IMR-90 (cell line): ENCODE measurements at regions not wholly inside any gene's neighbourhood (a gene's known extent, or its start where the extent isn't known, plus 50 kb on each side); places are given as distances from the start of the nearest gene placed in this dataset.

Experiments used
- ATAC-seq: fragments of 200-7000 bp; cut with Tn5 transposase; 2 replicates; pipeline ENCODE4 v1.9.1; 2020; ENCODE audit warnings: low read depth, mild to moderate bottlenecking, moderate library complexity
- BruUV-seq: library from RNA; stranded (reverse); fragments of 400-500 nt; replicated peaks from 2 replicates; lab custom pipeline; 2021; lab: Mats Ljungman, UMichigan
- CTCF ChIA-PET: fragments of 300-600 bp; formaldehyde crosslinking; extraction: SDS; loops from one replicate; lab custom pipeline; 2021; ENCODE audit warnings: antibody characterized with exemption; lab: Yijun Ruan, JAX
- POLR2A ChIA-PET: fragments of 300-600 bp; sonication (Branson Sonifier 250); formaldehyde crosslinking; loops from one replicate; lab custom pipeline; 2022; ENCODE audit warnings: antibody characterized with exemption; ENCODE audit not compliant: unreplicated experiment; lab: Charles Lee
- DNase-seq: peaks from one replicate; pipeline ENCODE4 v3.0.0; 2013
- H2AFZ ChIP-seq: replicated peaks from 2 replicates; pipeline ENCODE3; 2013; ENCODE audit warnings: low read length, mild to moderate bottlenecking; ENCODE audit not compliant: poor library complexity
- H2AK5ac ChIP-seq: 2 replicates; pipeline ENCODE4 v1.6.1; 2013; ENCODE audit warnings: low read depth, low read length, inconsistent platforms
- H2AK9ac ChIP-seq: replicated peaks from 2 replicates; pipeline ENCODE3; 2013; ENCODE audit warnings: mild to moderate bottlenecking, low read depth, low read length, moderate library complexity; ENCODE audit not compliant: poor library complexity
- H2BK120ac ChIP-seq: 2 replicates; pipeline ENCODE4 v1.6.1; 2013; ENCODE audit warnings: low read depth, low read length, inconsistent platforms
- H2BK15ac ChIP-seq: 3 replicates; pipeline ENCODE4 v1.6.1; 2013; ENCODE audit warnings: low read depth, low read length, inconsistent platforms
- H2BK20ac ChIP-seq: 2 replicates; pipeline ENCODE4 v1.6.1; 2013; ENCODE audit warnings: low read depth, mild to moderate bottlenecking, inconsistent platforms, low read length, moderate library complexity
- H2BK5ac ChIP-seq: 2 replicates; pipeline ENCODE4 v1.6.1; 2013; ENCODE audit warnings: mild to moderate bottlenecking, low read depth, low read length, inconsistent platforms; ENCODE audit not compliant: poor library complexity, severe bottlenecking
- H3K14ac ChIP-seq: replicated peaks from 2 replicates; pipeline ENCODE4 v1.6.1; 2013; ENCODE audit warnings: low read depth, low read length, inconsistent platforms
- H3K18ac ChIP-seq: 2 replicates; pipeline ENCODE4 v1.6.1; 2013; ENCODE audit warnings: low read depth, low read length, control low read depth
- H3K23ac ChIP-seq: 2 replicates; pipeline ENCODE4 v1.6.1; 2013; ENCODE audit warnings: low read depth, low read length, inconsistent platforms
- H3K27ac ChIP-seq: 2 replicates; pipeline ENCODE4 v1.5.1; 2013; ENCODE audit warnings: mild to moderate bottlenecking, control low read depth, low read length; ENCODE audit not compliant: insufficient read depth
- H3K27me3 ChIP-seq: 2 replicates; pipeline ENCODE4 v1.6.1; 2013; ENCODE audit warnings: low read length; ENCODE audit not compliant: control insufficient read depth, insufficient read depth
- H3K36me3 ChIP-seq: 2 replicates; pipeline ENCODE4 v1.6.1; 2013; ENCODE audit warnings: low read length, mixed read lengths; ENCODE audit not compliant: control insufficient read depth, insufficient read depth
- H3K4ac ChIP-seq: 2 replicates; pipeline ENCODE4 v1.6.1; 2013; ENCODE audit warnings: low read depth, low read length, inconsistent platforms
- H3K4me1 ChIP-seq: 2 replicates; pipeline ENCODE4 v1.6.1; 2013; ENCODE audit warnings: low read length, mixed read lengths; ENCODE audit not compliant: control insufficient read depth, insufficient read depth
- H3K4me2 ChIP-seq: 2 replicates; pipeline ENCODE4 v1.6.1; 2013; ENCODE audit warnings: low read depth, mild to moderate bottlenecking, control low read depth, low read length, moderate library complexity
- H3K4me3 ChIP-seq: 2 replicates; pipeline ENCODE4 v1.5.1; 2013; ENCODE audit warnings: low read depth, mild to moderate bottlenecking, control low read depth, low read length, moderate library complexity; ENCODE audit not compliant: insufficient read depth
- H3K56ac ChIP-seq: 2 replicates; pipeline ENCODE4 v1.6.1; 2013; ENCODE audit warnings: low read length, inconsistent platforms; ENCODE audit not compliant: insufficient read depth; ENCODE audit errors: extremely low read depth
- H3K79me1 ChIP-seq, 2 experiments: 2 replicates each; pipeline ENCODE4 v1.6.1; 2013; ENCODE audit warnings: low read length in 2 of 2, inconsistent platforms in 1 of 2, low read depth in 1 of 2
- H3K9ac ChIP-seq: 2 replicates; pipeline ENCODE4 v1.6.1; 2013; ENCODE audit warnings: low read depth, low read length, control low read depth
- H3K9me1 ChIP-seq: 2 replicates; pipeline ENCODE4 v1.6.1; 2013; ENCODE audit warnings: low read length, inconsistent platforms; ENCODE audit not compliant: insufficient read depth
- H3K9me3 ChIP-seq: 2 replicates; pipeline ENCODE4 v1.6.1; 2013; ENCODE audit warnings: low read length; ENCODE audit not compliant: control insufficient read depth, insufficient read depth
- H4K20me1 ChIP-seq: 2 replicates; pipeline ENCODE4 v1.6.1; 2013; ENCODE audit warnings: low read length, inconsistent platforms; ENCODE audit not compliant: insufficient read depth
- H4K5ac ChIP-seq: 2 replicates; pipeline ENCODE4 v1.6.1; 2013; ENCODE audit warnings: mild to moderate bottlenecking, low read depth, low read length, control low read depth
- H4K8ac ChIP-seq, 2 experiments: 2 replicates each; pipeline ENCODE4 v1.6.1; 2013; ENCODE audit warnings: low read depth in 2 of 2, low read length in 2 of 2, control low read depth in 1 of 2, inconsistent platforms in 1 of 2
- H4K91ac ChIP-seq: 2 replicates; pipeline ENCODE4 v1.6.1; 2013; ENCODE audit warnings: low read depth, low read length, inconsistent platforms; ENCODE audit not compliant: insufficient read depth
- BHLHE40 ChIP-seq: fragments of 150-350 bp; IDR thresholded peaks from 2 replicates; pipeline ENCODE4 v1.6.1; 2016; ENCODE audit warnings: mild to moderate bottlenecking, low read depth, low read length
- CEBPB ChIP-seq: IDR thresholded peaks from 2 replicates; pipeline ENCODE4 v1.6.1; 2012; ENCODE audit warnings: low read depth, low read length, improper control_type of control experiment
- CHD1 ChIP-seq: IDR thresholded peaks from 2 replicates; pipeline ENCODE4 v1.6.1; 2012; ENCODE audit warnings: low read depth, low read length, improper control_type of control experiment
- CTCF ChIP-seq: conservative IDR thresholded peaks from 2 replicates; pipeline ENCODE4 v1.5.1; 2012; ENCODE audit warnings: mild to moderate bottlenecking, low read depth, low read length, improper control_type of control experiment
- ELK1 ChIP-seq: fragments of 150-350 bp; IDR thresholded peaks from 2 replicates; pipeline ENCODE4 v1.6.1; 2016; ENCODE audit warnings: low read depth, mild to moderate bottlenecking, low read length, moderate library complexity, borderline replicate concordance
- MAFK ChIP-seq: IDR thresholded peaks from 2 replicates; pipeline ENCODE4 v1.6.1; 2012; ENCODE audit warnings: low read depth, low read length, improper control_type of control experiment
- NFE2L2 ChIP-seq: fragments of 150-350 bp; IDR thresholded peaks from 2 replicates; pipeline ENCODE4 v1.6.1; 2016; ENCODE audit warnings: low read depth, mild to moderate bottlenecking, low read length
- POLR2A ChIP-seq: IDR thresholded peaks from 2 replicates; pipeline ENCODE4 v1.6.1; 2012; ENCODE audit warnings: mild to moderate bottlenecking, low read depth, low read length
- RAD21 ChIP-seq: IDR thresholded peaks from 2 replicates; pipeline ENCODE4 v1.6.1; 2012; ENCODE audit warnings: low read length, improper control_type of control experiment
- RCOR1 ChIP-seq: IDR thresholded peaks from 2 replicates; pipeline ENCODE4 v1.6.1; 2012; ENCODE audit warnings: mild to moderate bottlenecking, low read length, improper control_type of control experiment; ENCODE audit not compliant: insufficient replicate concordance
- RFX5 ChIP-seq: IDR thresholded peaks from 2 replicates; pipeline ENCODE4 v1.8.0; 2012; ENCODE audit warnings: low read depth, mild to moderate bottlenecking, low read length, moderate library complexity
- SMC3 ChIP-seq: fragments of 150-350 bp; IDR thresholded peaks from 2 replicates; pipeline ENCODE4 v1.6.1; 2016; ENCODE audit warnings: low read depth, mild to moderate bottlenecking, antibody characterized with exemption, low read length, moderate library complexity
- WGBS, 2 experiments: methylation state at CpG; one replicate each; pipeline versions ENCODE4 v1.1.5 to v1.1.7; 2013; ENCODE audit warnings: missing lambda C conversion rate in 2 of 2; ENCODE audit not compliant: insufficient read length in 1 of 2; ENCODE audit errors: extremely low coverage in 2 of 2; 5-methylcytosine and 5-hydroxymethylcytosine counted together
- dilution Hi-C: fragments of 300-500 bp; cut with HindIII; formaldehyde crosslinking; loops from one replicate; pipeline ENCODE4 v1.14.3; 2018; ENCODE audit warnings: low sequenced_read_pairs; ENCODE audit not compliant: unreplicated experiment
- in situ Hi-C: fragments of 300-500 bp; cut with MboI; formaldehyde crosslinking; loops from 3 replicates; pipeline ENCODE4 v1.14.3; 2019; ENCODE audit warnings: low sequenced_read_pairs, inconsistent platforms, mixed read lengths
- intact Hi-C: fragments of 100-400 bp; cut with micrococcal nuclease; formaldehyde crosslinking; loops from 2 replicates; pipeline ENCODE4 v1.10.0; 2022

- no peak overlapping the region for H3K23ac ChIP-seq
- no peak overlapping the region for H2BK5ac ChIP-seq
- H3K9me1 ChIP-seq: no peaks in the 10 kb centered on the region
- H3K79me1 ChIP-seq: no peaks in the 10 kb centered on the region
- no peak overlapping the region for H2BK15ac ChIP-seq
- no peaks in the 10 kb centered on the region for H3K27me3 ChIP-seq
- in situ Hi-C loops (no loop called here), dilution Hi-C loops (no loop called here), intact Hi-C loops (no loop called here)
- ChIA-PET POLR2A (no interaction called here), CTCF (no interaction called here)
- H3K27ac ChIP-seq: no peak overlapping the region
- no peak overlapping the region for H3K56ac ChIP-seq
- H2AFZ ChIP-seq: no peak overlapping the region
- no TSS peak for BruUV-seq
- no peak overlapping the region for H3K4me3 ChIP-seq
- no peak overlapping the region for H2BK20ac ChIP-seq
- H2BK120ac ChIP-seq: no peak overlapping the region
- H3K14ac ChIP-seq: no peak overlapping the region
- no peak overlapping the region for H3K18ac ChIP-seq
- no peak overlapping the region for H4K5ac ChIP-seq
- no CpG with 5 or more reads among the region's 4 CpGs for WGBS, 2 experiments
- H3K9me3 ChIP-seq: no peaks in the 10 kb centered on the region
- no peaks in the 10 kb centered on the region for H4K20me1 ChIP-seq
- H3K4ac ChIP-seq: no peak overlapping the region
- no peak overlapping the region for H4K8ac ChIP-seq
- no peak for DNase-seq
- no peak for TF ChIP-seq NFE2L2
- no peak for TF ChIP-seq MAFK
- TF ChIP-seq RAD21: no peak
- TF ChIP-seq CEBPB: no peak
- TF ChIP-seq CTCF: no peak
- TF ChIP-seq RFX5: no peak
- TF ChIP-seq CHD1: no peak
- no peak for TF ChIP-seq ELK1
- no peak for TF ChIP-seq RCOR1
- no peak for TF ChIP-seq BHLHE40
- TF ChIP-seq SMC3: no peak
- no peak for TF ChIP-seq POLR2A
- no peak overlapping the region for H2AK9ac ChIP-seq
- no peaks in the 10 kb centered on the region for H3K36me3 ChIP-seq
- no peak overlapping the region for H4K91ac ChIP-seq
- no peaks in the 10 kb centered on the region for H3K4me1 ChIP-seq
- H3K4me2 ChIP-seq: no peak overlapping the region
- H3K9ac ChIP-seq: no peak overlapping the region
- ATAC-seq: no peak
- H2AK5ac ChIP-seq: no peak overlapping the region
These were observed 301.1 kb downstream of the DIPK2A start for GRCh38 chr3:144272680-144273079.
